Stimulated activated CD4-positive, alpha-beta T cell treated with anti-CD3 and anti-CD28 coated beads, Interleukin-12 subunit alpha, Interleukin-12 subunit beta, amount 100 ng/mL, for 24 hours (primary cell): ENCODE measurements at regions not wholly inside any gene's neighbourhood (a gene's known extent, or its start where the extent isn't known, plus 50 kb on each side); places are given as distances from the start of the nearest gene placed in this dataset.
"Not testable (repeated sequence)": the region's sequence is repeated elsewhere in the genome, so short reads cannot be mapped to it uniquely, and the experiment has no call there.

Source experiments
- DNase-seq, 2 experiments: peaks; one replicate each; pipeline ENCODE4 v3.0.0-alpha.2; 2020; ENCODE audit warnings: low read depth in 2 of 2

DNA sequence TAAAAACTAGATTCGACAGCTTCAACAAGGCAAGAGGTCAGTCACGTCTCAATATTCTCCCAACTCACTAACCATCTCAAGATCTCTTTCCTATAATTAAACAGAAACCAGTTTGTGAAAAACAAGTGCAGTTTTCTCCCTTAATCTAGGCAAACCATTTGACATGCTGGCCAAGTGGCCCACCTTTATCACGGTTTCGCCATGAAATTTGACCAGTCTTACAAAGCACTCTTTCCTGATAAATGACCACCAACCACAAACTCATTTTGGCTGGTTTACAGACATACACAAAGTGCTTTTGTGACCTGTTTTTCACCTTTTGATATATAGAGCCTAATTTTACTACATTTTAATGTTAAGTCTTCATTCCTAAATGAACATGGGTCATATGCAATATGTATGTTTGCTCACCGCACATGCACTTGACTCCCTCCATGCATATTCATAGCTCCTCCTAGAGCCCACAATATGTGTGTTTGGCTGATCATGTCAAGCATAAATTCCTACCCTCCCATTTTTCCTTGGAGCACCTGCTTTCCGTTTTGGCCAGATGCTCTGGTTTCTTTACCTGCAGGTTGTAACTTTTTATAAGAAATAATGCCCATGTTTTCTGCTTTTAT lies 385.1 kb downstream of the RAD51AP2 start:
- no peak for DNase-seq

DNA sequence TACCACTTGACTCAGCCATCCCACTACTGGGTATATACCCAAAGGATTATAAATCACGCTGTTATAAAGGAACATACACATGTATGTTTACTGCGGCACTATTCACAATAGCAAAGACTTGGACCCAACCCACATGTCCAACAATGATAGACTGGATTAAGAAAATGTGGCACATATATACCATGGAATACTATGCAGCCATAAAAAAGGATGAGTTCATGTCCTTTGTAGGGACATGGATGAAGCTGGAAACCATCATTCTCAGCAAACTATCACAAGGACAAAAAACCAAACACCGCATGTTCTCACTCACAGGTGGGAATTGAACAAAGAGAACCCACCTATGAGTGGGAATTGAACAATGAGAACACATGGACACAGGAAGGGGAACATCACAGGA lies 387.6 kb downstream of the RAD51AP2 start:
- DNase-seq = not testable (repeated sequence)

DNA sequence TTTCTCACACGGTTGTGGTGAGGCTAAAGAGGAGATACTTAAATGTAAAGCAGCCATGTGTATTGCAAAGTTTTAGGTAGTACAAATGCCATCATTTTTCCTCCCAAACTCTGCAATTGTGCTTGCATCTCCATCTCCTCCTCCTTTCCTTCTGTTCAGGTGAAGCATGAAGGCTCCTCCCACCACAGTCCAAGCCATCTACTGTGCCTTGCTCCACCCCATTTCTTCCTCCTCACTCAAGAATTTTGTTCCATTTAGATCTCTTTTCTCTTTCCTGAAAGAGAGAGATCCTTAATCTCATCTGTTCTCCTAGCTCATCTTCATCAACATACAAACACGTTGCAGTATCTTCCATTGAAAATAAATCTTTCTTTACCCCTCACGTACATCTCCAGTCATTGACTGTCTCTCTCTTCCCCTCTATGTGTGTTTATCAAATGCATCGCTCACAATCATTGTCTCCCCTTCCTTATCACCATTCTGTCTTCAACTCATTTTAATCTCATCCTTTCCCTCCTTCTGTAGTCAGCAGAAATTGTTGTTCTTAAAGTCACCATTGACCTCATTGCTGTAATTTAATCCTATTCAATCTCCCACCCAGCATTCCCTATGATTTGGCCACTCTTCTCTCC lies 392.1 kb downstream of the RAD51AP2 start:
- no peak for DNase-seq

DNA sequence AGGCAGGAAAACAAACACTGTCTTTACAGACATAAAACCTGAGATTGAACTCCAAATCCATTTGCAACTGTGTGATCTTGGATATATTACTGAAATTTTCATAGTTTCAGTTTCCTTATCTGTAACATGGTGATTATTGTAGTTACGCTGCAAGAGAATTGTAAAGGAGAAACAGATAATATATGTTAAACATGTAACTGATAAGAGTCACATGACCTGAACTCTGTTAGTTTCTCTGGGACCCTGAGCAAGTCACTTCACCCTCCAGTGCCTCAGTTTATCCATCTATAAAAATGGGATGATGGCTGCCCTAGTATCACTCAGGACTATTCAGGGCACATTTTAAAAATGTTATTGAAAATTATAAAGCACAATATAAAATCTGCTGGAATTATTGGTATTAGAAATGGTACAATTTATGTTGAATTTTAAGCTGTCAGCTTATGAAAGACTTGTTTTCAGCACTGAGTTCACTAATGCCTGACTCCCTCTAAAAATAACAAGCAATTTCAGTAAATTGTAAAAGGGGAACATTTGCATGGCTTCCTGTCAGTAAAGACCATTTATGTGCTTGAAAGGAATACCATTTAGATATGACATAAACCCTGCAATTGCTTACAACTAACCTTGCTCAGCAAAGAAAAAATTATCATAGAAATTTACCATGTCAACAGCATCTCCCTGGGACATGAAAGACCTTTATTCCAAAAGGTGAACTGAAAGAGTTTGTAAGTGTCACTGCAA lies 393.5 kb downstream of the RAD51AP2 start:
- DNase-seq = no peak

DNA sequence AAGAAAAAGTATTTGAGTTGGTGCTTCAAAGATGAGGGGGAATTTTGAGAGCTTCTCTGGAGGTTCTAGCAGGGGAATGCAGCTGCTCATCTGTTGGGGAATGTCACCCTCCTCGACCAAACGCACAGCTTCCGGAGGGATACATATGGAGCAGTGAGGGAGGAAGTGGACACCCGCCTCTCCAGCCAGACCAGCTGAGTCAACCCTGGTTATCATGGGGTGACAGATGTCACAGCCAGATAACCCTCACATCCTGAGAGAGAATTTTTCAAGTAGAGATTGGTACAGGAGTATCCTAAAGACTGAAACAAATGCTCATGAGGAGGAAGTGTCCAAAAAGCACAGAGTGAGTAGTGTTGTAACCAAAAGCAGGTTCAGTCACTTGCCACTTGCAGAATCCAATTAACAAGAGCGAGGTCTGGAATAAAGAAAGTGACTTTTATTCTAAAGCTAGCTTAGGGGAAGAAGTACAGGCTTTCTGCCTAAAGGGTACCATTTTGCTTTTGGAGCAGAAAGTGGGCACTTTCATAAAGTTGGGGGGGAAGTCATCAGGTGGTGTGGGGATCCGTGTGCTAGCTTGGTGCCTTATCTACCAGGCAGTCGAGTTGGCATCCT lies 395.2 kb downstream of the RAD51AP2 start:
- DNase-seq = no peak

DNA sequence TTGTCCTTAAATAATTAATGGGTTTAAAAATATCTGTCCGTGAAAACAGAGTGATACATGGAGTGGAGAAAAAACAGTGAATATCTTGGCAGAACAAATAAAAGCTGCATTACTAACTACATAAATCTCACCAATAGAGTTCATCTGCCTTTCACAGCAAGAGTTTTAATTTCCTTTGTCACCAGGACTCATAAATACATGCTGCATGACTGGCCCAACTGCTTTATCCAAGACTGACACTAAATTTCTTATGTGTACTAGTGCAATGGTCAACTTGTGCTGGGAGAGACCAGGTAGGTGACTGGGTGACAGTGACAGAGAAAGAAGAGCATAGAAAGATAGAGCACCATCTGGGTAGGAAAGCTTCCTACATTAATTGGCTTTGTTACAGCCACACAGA lies 402.8 kb downstream of the RAD51AP2 start:
- no peak for DNase-seq

DNA sequence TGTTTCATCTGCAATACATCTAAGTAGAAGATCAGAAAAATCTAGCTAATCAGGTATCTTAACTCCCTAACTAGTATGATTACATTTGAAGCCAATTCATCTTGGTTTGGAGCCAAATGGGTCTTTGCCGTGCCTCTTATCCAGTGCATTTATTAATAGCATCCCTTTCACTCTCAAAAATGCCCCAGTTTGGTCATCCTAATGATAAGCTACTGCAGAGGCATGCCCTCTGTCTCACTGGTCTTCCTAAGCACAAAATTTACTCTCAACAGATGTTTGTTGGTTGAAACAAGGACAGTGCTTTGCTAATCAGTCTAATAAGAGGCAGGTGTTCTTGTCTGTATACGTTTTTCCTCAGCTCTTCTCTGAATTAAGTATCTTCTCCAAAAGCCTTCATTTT lies 403.2 kb downstream of the RAD51AP2 start:
- DNase-seq = no peak

DNA sequence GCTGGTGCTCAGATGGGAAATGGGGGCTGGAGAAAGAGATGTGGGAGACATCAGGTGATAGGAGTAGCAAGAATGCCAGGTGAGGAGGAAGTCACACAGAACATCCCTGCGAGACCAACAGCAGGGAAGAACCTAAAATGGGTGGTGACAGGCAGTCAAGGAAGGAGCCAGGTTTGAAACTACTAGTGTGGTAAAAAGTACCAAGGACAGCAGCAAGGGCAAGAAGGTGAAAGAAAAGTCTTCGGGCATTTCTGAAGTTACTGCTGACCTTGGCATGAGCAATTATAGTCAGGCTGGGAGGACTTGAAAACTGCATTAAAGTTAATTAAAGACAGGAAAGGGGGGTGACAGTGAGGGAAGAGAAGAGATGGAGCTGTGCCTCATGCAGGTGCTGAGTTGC lies 410.4 kb downstream of the RAD51AP2 start:
- no peak for DNase-seq

DNA sequence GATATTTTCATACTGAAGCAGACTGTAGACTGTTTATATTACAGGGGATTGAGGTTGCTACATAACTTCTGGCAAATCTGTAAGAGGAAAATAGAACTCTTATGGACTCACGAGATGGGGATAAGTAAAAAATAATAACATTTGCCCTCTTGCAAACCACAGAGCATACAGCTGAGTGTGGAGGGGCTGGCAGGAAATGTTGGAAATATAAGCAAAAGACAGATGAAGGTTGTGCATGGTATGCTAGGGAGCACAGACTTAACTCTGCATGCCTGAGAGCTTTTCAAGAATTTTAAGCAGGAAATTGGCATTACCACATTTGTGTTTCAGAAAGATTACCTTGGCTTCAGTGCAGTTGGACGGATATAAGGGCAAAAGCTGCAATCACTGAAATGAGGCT lies 411.1 kb downstream of the RAD51AP2 start:
- no peak for DNase-seq

DNA sequence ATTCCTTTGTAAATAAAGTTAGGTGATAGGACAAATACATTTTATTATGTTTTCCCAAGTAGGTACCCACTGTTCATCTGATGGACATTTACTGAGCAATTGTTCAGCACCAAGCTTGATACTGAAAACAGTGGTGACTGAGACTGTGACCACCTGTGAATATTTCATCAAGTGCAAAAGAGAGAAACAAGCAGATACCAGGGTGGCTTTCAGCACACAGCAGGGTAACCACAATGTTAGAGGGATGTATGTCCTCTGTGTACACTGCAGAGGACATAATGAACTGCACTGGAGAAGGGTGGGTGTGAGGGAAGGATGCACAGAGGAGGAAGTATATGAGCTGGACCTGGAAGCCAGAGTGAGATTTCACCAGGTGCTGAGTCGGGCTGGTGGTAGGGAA lies 411.8 kb downstream of the RAD51AP2 start:
- DNase-seq = no peak

DNA sequence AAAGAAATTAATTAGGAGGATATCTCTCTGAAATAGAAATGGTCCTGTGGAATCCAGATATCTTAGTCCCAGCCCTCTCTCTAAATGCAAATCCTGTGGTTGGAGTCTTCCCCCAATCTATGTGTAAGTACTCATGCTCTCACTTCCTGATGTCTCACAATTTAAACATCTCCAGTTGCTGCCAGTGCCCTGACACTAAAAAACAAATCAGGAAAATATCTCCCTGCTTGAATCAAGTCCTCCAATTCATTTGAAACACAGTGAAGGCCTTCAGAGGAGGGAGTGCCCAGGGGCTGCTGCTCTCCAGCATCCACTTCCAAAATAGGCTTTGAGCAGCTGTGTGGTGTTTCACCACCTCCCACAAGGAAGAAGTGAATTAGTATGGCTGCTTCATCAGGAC lies 413.8 kb downstream of the RAD51AP2 start:
- no peak for DNase-seq

DNA sequence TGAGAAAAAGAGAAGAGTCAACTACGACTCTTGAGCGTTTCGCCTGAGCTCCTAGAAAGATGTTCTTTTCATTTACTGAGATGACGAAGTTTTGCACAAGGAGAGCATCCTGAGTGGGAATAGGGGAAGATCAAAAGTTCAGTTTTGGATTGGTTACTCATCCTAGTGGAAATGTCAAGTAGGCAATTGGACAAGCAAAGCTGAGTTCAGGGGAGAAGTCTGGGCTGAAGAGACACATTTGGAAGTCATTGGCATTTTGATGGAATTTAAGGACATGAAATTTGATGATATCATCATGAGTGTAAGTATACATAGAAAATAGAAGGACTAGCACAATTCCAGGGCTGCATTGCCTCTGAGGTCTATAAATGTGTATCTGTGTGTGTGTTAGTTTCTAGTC lies 416.6 kb downstream of the RAD51AP2 start:
- no peak for DNase-seq

DNA sequence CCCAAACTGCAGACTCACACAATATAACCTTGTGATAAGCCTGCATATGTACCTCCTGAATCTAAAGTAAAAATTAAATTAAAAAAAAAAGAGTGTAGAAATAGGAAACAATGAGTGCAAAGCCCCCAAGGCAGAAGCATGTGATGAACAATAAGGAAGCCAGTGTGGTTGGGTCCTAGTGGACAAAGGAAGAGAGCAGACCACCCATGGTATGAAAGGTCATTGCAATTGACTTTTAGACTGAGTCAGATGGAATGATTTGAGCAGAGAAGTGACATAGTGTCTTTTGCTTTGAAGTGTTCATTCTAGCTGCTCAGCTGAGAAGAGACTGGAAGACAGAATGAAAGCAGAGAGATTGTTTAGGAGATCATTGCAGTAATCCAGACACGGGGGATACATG lies 417.1 kb downstream of the RAD51AP2 start:
- no peak for DNase-seq

DNA sequence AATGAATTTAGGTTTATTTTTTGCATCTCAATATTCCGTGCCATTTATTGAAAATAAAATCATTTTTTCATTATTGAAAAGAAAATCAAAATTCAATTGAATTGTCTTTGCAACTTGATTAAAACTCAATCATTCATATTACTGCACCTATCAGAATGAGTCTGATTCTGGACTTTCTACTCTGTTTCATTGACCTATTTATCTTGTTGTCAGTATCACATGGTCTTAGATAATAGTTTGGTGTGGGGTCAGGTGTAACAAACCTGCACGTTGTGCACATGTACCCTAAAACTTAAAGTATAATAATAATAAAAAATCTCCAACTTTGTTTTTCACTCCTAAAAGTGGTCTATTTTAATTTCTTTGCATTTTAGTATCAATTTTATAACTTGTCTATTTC lies 422.9 kb downstream of the RAD51AP2 start:
- no peak for DNase-seq

DNA sequence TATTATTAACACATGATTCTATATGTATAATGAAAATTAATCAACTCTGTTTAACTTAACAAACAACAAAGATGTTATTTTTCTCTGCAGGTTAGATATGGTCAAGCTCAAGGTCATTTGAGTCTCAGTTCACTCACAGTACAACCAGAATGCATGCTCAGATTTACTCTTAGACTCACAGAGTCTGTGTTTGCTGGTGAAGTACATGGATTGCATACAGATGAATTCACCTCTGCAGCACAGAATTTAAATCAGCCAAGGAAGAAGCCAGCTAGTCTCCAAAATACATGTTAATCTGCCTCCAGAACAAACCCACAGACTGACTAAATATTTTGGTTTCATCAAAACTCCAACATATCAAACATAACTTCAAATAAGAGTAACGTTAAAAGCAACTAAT lies 424.5 kb downstream of the RAD51AP2 start:
- DNase-seq = no peak

DNA sequence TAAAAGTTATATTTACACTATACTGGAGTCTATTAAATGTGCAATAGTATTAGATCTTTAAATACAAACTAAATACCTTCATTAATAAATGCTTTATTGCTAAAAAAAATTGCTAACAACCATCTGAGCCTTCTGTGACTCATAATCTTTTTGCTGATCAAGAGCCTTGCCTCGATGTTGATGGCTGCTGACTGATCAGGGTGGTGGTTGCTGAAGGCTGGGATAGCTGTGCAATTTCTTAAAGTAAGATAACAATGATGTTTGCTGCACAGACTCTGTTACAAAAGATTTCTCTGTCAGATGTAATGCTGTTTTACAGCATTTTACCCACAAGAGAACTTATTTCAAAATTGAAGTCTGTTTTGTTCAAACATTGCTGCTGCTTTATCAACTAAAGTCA lies 421.4 kb upstream of the CYRIA start:
- DNase-seq = no peak

DNA sequence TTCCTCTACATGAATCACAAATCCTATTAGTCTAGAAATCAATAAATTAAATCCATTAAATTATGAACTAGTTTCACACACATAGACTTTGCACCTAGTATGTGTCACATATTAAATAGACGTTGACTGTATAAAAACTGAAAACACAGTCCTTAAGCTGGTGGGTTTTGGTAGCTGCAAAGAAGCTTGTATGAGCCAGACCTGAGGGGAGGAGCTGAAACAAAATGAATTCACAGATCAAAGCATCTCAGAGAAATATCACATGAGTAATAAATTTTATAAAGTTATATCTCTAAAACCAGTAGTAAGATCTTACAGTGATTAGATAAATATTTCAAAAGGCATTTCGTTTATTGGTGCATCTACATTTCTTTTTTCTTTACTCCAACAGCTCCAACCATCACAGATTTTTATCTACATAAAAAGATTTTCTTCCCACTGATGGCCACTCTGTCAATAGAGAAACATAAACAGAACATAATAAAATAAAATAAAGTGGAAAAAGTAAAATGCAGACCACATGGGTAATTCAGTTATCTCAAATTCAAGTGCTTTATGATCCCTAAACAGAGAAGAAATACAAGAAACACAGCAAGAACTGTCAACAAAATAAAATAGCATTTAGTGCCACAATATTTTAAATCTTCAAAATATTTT lies 420.0 kb upstream of the CYRIA start:
- DNase-seq = no peak

DNA sequence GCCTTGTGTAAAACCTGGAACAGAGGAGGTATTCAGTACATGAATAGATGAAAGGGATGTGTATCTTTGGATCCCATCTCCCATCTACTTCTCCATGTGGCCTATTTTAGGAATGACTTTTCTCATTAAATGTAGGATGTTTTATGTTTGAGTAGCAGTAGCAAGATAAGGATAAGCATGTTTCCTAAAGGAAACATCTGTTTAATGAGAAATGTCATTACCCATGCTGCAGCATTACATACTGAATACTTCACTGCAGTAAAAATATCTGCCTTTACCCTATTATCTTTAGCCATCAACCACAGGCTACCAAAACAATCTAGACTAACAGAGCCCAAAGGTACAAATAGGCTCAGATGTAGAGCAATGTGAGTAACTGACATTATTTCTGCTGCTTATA lies 419.2 kb upstream of the CYRIA start:
- no peak for DNase-seq

DNA sequence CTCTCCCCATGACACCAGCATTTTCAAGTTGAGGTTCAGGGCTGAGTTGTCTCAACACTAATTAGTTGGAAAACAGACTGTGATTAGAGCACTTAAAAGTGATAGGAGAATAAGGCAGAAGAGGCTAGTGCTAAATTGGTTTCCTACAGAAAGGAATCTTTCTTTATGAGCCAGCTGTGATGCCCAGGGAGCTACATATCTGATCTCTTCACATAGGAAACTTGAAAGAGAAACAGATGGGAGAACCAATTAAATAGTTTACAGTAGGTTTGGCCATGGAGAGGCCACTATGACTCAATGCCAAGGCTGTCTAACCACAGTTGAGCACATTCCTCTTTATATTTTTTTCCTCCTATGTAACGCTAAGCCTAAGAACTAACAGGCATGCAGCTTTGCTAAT lies 418.3 kb upstream of the CYRIA start:
- DNase-seq = no peak

DNA sequence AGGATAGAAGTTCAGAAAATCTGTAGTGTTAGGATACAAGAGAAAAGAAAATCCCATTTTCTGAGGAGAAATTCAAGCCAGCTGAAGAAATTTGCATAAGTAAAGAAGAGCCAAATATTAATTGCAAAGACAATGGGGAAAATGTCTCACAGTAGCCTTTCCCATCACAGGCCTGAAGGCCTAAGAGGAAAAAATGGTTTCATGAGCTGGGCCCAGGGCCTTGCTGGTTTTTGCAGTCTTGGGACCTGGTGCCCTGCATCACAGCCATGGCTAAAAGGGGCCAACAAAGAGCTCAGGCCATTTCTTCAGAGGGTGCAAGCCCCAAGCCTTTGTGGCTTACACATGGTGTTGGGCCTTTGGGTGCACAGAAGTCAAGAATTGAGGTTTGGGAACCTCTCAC lies 413.6 kb upstream of the CYRIA start:
- no peak for DNase-seq

DNA sequence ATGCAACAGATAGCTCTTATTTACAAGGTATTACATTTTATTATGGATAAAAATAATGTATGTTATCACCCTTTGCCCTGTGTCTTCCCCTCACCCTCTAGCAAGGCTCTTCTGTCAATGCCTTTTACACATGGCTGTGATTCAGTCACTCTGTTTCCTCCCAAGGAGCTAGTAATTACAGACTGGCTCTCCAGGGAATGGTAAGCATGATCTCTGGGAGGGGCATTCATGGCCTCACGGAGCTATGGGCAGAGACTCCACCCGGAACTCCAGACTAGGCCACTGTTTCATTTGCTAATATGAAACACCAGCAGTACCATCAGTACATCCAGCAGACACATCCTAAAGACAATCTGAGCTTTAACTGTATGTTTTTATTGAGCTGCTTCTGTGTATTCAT lies 410.9 kb upstream of the CYRIA start:
- DNase-seq = no peak

DNA sequence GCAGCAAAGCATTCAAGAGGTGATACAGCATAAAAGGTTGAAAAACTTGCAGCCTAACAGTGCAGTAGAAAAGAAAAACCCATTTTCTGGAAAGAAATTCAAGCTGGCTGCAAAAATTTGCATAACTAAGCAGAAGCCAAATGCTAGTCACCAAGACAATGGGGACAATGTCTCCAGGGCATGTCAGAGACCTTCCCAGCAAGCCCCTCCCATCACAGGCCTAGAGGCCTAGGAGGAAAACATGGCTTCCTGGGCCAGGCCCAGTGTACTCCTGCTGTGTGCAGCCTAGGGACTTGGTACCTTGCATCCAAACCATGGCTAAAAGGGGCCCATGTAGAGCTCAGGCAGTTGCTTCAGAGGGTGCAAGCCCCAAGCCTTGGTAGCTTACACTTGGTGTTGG lies 405.1 kb upstream of the CYRIA start:
- DNase-seq = no peak
